ENCODE measurements at regions not wholly inside any gene's neighbourhood (a gene's known extent, or its start where the extent isn't known, plus 50 kb on each side); places are given as distances from the start of the nearest gene placed in this dataset.

DNA sequence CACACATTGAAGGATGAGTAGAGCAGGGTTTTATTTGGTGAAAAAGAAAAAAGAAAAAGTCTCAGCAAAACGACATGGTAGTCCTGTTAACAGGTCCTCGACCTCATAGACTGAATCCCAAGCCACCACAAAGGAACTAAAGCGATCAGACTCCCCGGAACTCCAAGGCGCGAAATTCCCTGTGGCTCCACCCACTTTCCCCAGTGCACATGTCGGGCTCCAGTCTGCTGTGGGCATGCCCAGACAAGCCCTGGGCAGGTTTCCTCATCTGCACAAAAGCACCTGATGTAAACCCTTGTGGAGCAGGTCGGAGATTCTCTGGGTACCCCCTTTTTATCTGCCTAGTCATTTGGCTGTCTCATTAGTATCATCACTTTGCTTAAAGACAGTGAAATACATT is 170.7 kb upstream of the FSIP2 start:
- TF ChIP-seq, protein P1, sequence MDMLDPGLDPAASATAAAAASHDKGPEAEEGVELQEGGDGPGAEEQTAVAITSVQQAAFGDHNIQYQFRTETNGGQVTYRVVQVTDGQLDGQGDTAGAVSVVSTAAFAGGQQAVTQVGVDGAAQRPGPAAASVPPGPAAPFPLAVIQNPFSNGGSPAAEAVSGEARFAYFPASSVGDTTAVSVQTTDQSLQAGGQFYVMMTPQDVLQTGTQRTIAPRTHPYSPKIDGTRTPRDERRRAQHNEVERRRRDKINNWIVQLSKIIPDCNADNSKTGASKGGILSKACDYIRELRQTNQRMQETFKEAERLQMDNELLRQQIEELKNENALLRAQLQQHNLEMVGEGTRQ (IDR thresholded peaks at IDR 0.05; ENCODE audit: low read depth, low read length), result no peak
- no peak for TF ChIP-seq FOS (IDR thresholded peaks at IDR 0.05; ENCODE audit: low read depth, low read length)
- TF ChIP-seq BHLHE40 (IDR thresholded peaks at IDR 0.05; ENCODE audit: low read depth, low read length), result no peak
- TF ChIP-seq, protein P2, sequence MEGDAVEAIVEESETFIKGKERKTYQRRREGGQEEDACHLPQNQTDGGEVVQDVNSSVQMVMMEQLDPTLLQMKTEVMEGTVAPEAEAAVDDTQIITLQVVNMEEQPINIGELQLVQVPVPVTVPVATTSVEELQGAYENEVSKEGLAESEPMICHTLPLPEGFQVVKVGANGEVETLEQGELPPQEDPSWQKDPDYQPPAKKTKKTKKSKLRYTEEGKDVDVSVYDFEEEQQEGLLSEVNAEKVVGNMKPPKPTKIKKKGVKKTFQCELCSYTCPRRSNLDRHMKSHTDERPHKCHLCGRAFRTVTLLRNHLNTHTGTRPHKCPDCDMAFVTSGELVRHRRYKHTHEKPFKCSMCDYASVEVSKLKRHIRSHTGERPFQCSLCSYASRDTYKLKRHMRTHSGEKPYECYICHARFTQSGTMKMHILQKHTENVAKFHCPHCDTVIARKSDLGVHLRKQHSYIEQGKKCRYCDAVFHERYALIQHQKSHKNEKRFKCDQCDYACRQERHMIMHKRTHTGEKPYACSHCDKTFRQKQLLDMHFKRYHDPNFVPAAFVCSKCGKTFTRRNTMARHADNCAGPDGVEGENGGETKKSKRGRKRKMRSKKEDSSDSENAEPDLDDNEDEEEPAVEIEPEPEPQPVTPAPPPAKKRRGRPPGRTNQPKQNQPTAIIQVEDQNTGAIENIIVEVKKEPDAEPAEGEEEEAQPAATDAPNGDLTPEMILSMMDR (conservative IDR thresholded peaks at IDR 0.05; ENCODE audit: low read depth, low read length), result no peak
- TF ChIP-seq RAD21 (IDR thresholded peaks at IDR 0.05; ENCODE audit: low read length), result no peak
- Histone ChIP-seq H4K91ac (ENCODE audit: insufficient read depth, low read depth, low read length) (no peak overlapping the region), H3K36me3 (ENCODE audit: control insufficient read depth, insufficient read depth, low read length) (no peaks in the 10 kb centered on the region), H3K9me1 (ENCODE audit: insufficient read depth, low read length) (no peaks in the 10 kb centered on the region), H3K4me3 (ENCODE audit: insufficient read depth, low read depth, low read length) (no peak overlapping the region), H2BK120ac (ENCODE audit: low read depth, low read length) (no peak overlapping the region), H3K56ac (ENCODE audit: extremely low read depth, insufficient read depth, low read length) (no peak overlapping the region), H3K9ac (ENCODE audit: low read depth, low read length) (no peak overlapping the region), H2BK5ac (ENCODE audit: low read depth, low read length, poor library complexity, severe bottlenecking) (no peak overlapping the region), H2AK9ac (replicated peaks; ENCODE audit: low read depth, low read length, poor library complexity) (no peak overlapping the region), H3K4me2 (ENCODE audit: low read depth, low read length) (no peak overlapping the region), H3K23ac (ENCODE audit: low read depth, low read length) (no peak overlapping the region), H3K4me1 (ENCODE audit: control insufficient read depth, insufficient read depth, low read length) (no peaks in the 10 kb centered on the region), H4K5ac (ENCODE audit: low read depth, low read length) (no peak overlapping the region), H3K79me1 (ENCODE audit: low read depth in 1 of 2, low read length in 2 of 2) (no peaks in the 10 kb centered on the region), H3K27ac (ENCODE audit: insufficient read depth, low read length) (no peak overlapping the region), H3K14ac (replicated peaks; ENCODE audit: low read depth, low read length) (no peak overlapping the region), H2AK5ac (ENCODE audit: low read depth, low read length) (no peak overlapping the region), H3K9me3 (ENCODE audit: control insufficient read depth, insufficient read depth, low read length) (peaks cover 13% of the 10 kb centered on the region), H4K8ac (ENCODE audit: low read depth in 2 of 2, low read length in 2 of 2) (no peak overlapping the region), H4K20me1 (ENCODE audit: insufficient read depth, low read length) (no peaks in the 10 kb centered on the region), H3K4ac (ENCODE audit: low read depth, low read length) (no peak overlapping the region), H2AFZ (replicated peaks; ENCODE audit: low read length, poor library complexity) (no peak overlapping the region), H2BK20ac (ENCODE audit: low read depth, low read length) (no peak overlapping the region), H3K27me3 (ENCODE audit: control insufficient read depth, insufficient read depth, low read length) (no peaks in the 10 kb centered on the region), H3K18ac (ENCODE audit: low read depth, low read length) (no peak overlapping the region), H2BK15ac (ENCODE audit: low read depth, low read length) (no peak overlapping the region)
- ATAC-seq (ENCODE audit: low read depth) (no peak), DNase-seq (no peak)
- dilution Hi-C loops (cut with HindIII; ENCODE audit: low sequenced_read_pairs, unreplicated experiment) (no loop called here), in situ Hi-C loops (cut with MboI; ENCODE audit: low sequenced_read_pairs) (no loop called here), intact Hi-C loops (cut with micrococcal nuclease) (no loop called here)
- no TSS peak for BruUV-seq (replicated peaks)
- 80% methylated on average over 2 of the region's 8 CpGs; no CpG with 5 or more reads in 1 of the 2 experiments for WGBS, 2 experiments (ENCODE audit: extremely low coverage in 2 of 2, insufficient read length in 1 of 2)
- ChIA-PET CTCF (no interaction called here), POLR2A (ENCODE audit: unreplicated experiment) (no interaction called here)

Data from IMR-90 (cell line).